ENCODE measurements at regions not wholly inside any gene's neighbourhood (a gene's known extent, or its start where the extent isn't known, plus 50 kb on each side); places are given as distances from the start of the nearest gene placed in this dataset.

- no peak overlapping the region for H3K4me3 ChIP-seq (ENCODE audit: low read depth, low read length)
- no peak for DNase-seq (ENCODE audit: low read depth)
- TF ChIP-seq CTCF (IDR thresholded peaks at IDR 0.05; ENCODE audit: low read depth, low read length), result no peak
- no peak for TF ChIP-seq MAX (IDR thresholded peaks at IDR 0.05; ENCODE audit: low read depth, low read length)
- no peak for TF ChIP-seq POLR2A (IDR thresholded peaks at IDR 0.05; ENCODE audit: extremely low read depth, insufficient read length)
- no peak for TF ChIP-seq MYC (IDR thresholded peaks at IDR 0.05; ENCODE audit: low read depth, low read length)
These were observed 624.7 kb downstream of the TNS3 start for GRCh38 chr7:46957195-46957594.

GRCh38 chr7:46955531-46955930 is 626.4 kb downstream of the TNS3 start:
- H3K4me3 ChIP-seq (ENCODE audit: low read depth, low read length), result no peak overlapping the region
- TF ChIP-seq MAX (IDR thresholded peaks at IDR 0.05; ENCODE audit: low read depth, low read length) (no peak), POLR2A (IDR thresholded peaks at IDR 0.05; ENCODE audit: extremely low read depth, insufficient read length) (no peak), MYC (IDR thresholded peaks at IDR 0.05; ENCODE audit: low read depth, low read length) (no peak), CTCF (IDR thresholded peaks at IDR 0.05; ENCODE audit: low read depth, low read length) (no peak)
- no peak for DNase-seq (ENCODE audit: low read depth)

- TF ChIP-seq CTCF (IDR thresholded peaks at IDR 0.05; ENCODE audit: low read depth, low read length) (no peak), MYC (IDR thresholded peaks at IDR 0.05; ENCODE audit: low read depth, low read length) (no peak), POLR2A (IDR thresholded peaks at IDR 0.05; ENCODE audit: extremely low read depth, insufficient read length) (no peak), MAX (IDR thresholded peaks at IDR 0.05; ENCODE audit: low read depth, low read length) (no peak)
- H3K4me3 ChIP-seq (ENCODE audit: low read depth, low read length), result no peak overlapping the region
- no peak for DNase-seq (ENCODE audit: low read depth)
These were observed 627.7 kb downstream of the TNS3 start for GRCh38 chr7:46954181-46954580.

- no peak for TF ChIP-seq MYC (IDR thresholded peaks at IDR 0.05; ENCODE audit: low read depth, low read length)
- TF ChIP-seq POLR2A (IDR thresholded peaks at IDR 0.05; ENCODE audit: extremely low read depth, insufficient read length), result no peak
- no peak for TF ChIP-seq MAX (IDR thresholded peaks at IDR 0.05; ENCODE audit: low read depth, low read length)
- H3K4me3 ChIP-seq (ENCODE audit: low read depth, low read length), result no peak overlapping the region
- DNase-seq (ENCODE audit: low read depth), result no peak
These were observed 628.9 kb downstream of the TNS3 start for GRCh38 chr7:46953008-46953407.

- no peak overlapping the region for H3K4me3 ChIP-seq (ENCODE audit: low read depth, low read length)
- DNase-seq (ENCODE audit: low read depth), result no peak
- TF ChIP-seq MYC (IDR thresholded peaks at IDR 0.05; ENCODE audit: low read depth, low read length), result no peak
- TF ChIP-seq MAX (IDR thresholded peaks at IDR 0.05; ENCODE audit: low read depth, low read length), result no peak
- TF ChIP-seq CTCF (IDR thresholded peaks at IDR 0.05; ENCODE audit: low read depth, low read length), result no peak
- TF ChIP-seq POLR2A (IDR thresholded peaks at IDR 0.05; ENCODE audit: extremely low read depth, insufficient read length), result no peak
These were observed 632.5 kb downstream of the TNS3 start for GRCh38 chr7:46949270-46949931.

- TF ChIP-seq POLR2A (IDR thresholded peaks at IDR 0.05; ENCODE audit: extremely low read depth, insufficient read length) (no peak), CTCF (IDR thresholded peaks at IDR 0.05; ENCODE audit: low read depth, low read length) (no peak), MAX (IDR thresholded peaks at IDR 0.05; ENCODE audit: low read depth, low read length) (no peak), MYC (IDR thresholded peaks at IDR 0.05; ENCODE audit: low read depth, low read length) (no peak)
- no peak overlapping the region for H3K4me3 ChIP-seq (ENCODE audit: low read depth, low read length)
- no peak for DNase-seq (ENCODE audit: low read depth)
These were observed 633.2 kb downstream of the TNS3 start for GRCh38 chr7:46948716-46949115.
